ENCODE measurements at regions not wholly inside any gene's neighbourhood (a gene's known extent, or its start where the extent isn't known, plus 50 kb on each side); places are given as distances from the start of the nearest gene placed in this dataset.
A peak's percentile ranks its signal among the peaks of the same experiment; 100 is the strongest.

DNA sequence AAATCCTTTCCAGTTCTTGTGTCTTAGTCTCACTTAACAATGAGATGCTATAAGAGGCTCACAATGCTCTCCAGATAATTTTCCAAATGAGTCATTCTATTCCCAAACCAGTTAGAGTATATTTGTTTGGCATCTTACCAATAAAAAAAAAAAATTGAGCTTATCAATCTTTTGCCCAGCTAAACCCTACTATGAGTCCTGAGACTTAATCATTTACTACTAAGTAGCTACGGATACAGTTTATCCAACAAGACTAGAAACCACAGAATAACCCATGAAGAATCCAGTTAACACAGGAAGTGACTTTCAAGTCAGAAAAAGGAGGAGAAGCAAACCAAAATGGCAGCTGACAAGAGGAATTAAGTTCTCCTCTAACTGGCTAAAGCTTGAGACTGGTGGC is 330.3 kb upstream of the XYLT1 start:
- Mint-ChIP-seq H3K27me3 (ENCODE audit: low read depth) (peaks cover 19% of the 10 kb centered on the region), H3K4me1 (no peaks in the 10 kb centered on the region), H3K36me3 (ENCODE audit: low read depth) (no peaks in the 10 kb centered on the region), H3K9me3 (no peaks in the 10 kb centered on the region), H3K4me3 (no peak overlapping the region), H3K27ac (ENCODE audit: unreplicated experiment) (no peak overlapping the region)
- TF ChIP-seq, protein P1, sequence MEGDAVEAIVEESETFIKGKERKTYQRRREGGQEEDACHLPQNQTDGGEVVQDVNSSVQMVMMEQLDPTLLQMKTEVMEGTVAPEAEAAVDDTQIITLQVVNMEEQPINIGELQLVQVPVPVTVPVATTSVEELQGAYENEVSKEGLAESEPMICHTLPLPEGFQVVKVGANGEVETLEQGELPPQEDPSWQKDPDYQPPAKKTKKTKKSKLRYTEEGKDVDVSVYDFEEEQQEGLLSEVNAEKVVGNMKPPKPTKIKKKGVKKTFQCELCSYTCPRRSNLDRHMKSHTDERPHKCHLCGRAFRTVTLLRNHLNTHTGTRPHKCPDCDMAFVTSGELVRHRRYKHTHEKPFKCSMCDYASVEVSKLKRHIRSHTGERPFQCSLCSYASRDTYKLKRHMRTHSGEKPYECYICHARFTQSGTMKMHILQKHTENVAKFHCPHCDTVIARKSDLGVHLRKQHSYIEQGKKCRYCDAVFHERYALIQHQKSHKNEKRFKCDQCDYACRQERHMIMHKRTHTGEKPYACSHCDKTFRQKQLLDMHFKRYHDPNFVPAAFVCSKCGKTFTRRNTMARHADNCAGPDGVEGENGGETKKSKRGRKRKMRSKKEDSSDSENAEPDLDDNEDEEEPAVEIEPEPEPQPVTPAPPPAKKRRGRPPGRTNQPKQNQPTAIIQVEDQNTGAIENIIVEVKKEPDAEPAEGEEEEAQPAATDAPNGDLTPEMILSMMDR (conservative IDR thresholded peaks at IDR 0.05), result no peak
- DNase-seq (ENCODE audit: low read depth, low spot score), result no peak

DNA sequence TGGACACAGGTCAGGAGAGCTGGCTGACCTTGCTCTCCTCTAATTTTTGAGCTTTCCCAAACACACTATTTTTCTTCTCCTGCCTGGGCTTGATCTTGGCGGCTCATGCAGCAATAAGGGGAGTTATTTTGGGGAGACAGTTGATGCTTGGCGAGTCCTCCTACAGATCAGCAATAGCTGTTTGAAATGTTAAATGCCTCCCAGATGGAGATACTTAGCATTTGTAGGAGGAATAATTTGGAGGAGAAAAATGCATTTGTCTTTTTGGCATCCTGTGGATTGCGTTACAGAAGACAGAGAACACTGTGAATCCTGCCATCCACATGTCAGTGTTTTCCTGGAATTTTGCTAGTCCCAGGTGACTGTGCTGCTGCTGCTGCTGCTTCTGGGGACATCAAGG is 328.0 kb upstream of the XYLT1 start:
- DNase-seq (ENCODE audit: low read depth, low spot score), result no peak
- peaks cover 14% of the 10 kb centered on the region for H3K27me3 Mint-ChIP-seq (ENCODE audit: low read depth)
- H3K4me1 Mint-ChIP-seq, result no peaks in the 10 kb centered on the region
- no peak overlapping the region for H3K4me3 Mint-ChIP-seq
- H3K27ac Mint-ChIP-seq (ENCODE audit: unreplicated experiment), result no peak overlapping the region
- no peaks in the 10 kb centered on the region for H3K36me3 Mint-ChIP-seq (ENCODE audit: low read depth)
- TF ChIP-seq, protein P1 (conservative IDR thresholded peaks at IDR 0.05), result no peak
- no peaks in the 10 kb centered on the region for H3K9me3 Mint-ChIP-seq

DNA sequence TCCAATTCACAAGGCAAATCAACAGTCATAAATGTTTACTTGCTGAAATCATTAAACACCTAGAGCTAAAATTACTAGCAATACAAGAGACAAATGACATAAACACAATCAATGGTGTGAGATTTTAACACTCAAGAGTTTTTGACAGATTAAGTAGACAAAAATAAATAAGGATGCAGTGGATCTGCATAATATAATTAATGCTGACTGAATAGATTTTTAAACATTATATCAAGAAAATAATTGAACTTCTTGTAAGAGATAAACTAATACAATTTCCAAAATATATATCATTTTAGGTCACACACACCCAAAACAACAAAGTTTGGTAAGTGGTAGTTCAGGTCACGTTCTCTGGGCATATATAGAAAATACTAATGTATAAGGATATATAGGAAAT is 322.6 kb upstream of the XYLT1 start:
- no peak overlapping the region for H3K4me3 Mint-ChIP-seq
- no peak for DNase-seq (ENCODE audit: low read depth, low spot score)
- TF ChIP-seq, protein P1 (conservative IDR thresholded peaks at IDR 0.05), result no peak
- H3K9me3 Mint-ChIP-seq, result no peaks in the 10 kb centered on the region
- H3K4me1 Mint-ChIP-seq, result no peaks in the 10 kb centered on the region
- no peaks in the 10 kb centered on the region for H3K36me3 Mint-ChIP-seq (ENCODE audit: low read depth)
- H3K27ac Mint-ChIP-seq (ENCODE audit: unreplicated experiment), result no peak overlapping the region
- peaks cover 27% of the 10 kb centered on the region for H3K27me3 Mint-ChIP-seq (ENCODE audit: low read depth)

DNA sequence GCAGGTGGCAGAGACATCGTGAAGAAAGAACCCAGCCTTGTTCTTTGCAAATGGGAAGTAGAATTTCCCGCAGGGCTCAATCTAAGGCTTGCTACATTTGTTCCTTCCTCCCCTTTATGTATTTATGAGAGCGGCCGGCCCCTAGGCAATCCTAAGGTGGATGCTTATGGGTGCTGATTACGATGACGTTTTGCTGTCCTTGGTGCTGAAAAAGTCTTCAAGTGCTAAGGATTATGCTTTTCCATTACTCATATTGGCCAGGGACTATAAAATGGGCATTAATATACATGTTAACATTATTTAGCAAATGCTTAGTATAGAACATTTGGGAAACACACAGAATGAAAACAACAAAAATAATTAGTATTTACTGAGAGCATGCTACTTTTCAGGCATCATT is 313.3 kb upstream of the XYLT1 start:
- H3K27me3 Mint-ChIP-seq (ENCODE audit: low read depth), result peaks cover 36% of the 10 kb centered on the region
- no peaks in the 10 kb centered on the region for H3K36me3 Mint-ChIP-seq (ENCODE audit: low read depth)
- no peaks in the 10 kb centered on the region for H3K4me1 Mint-ChIP-seq
- no peak overlapping the region for H3K27ac Mint-ChIP-seq (ENCODE audit: unreplicated experiment)
- H3K9me3 Mint-ChIP-seq, result no peaks in the 10 kb centered on the region
- DNase-seq (ENCODE audit: low read depth, low spot score), result peak; percentile 6
- TF ChIP-seq, protein P1 (conservative IDR thresholded peaks at IDR 0.05), result no peak
- H3K4me3 Mint-ChIP-seq, result no peak overlapping the region

DNA sequence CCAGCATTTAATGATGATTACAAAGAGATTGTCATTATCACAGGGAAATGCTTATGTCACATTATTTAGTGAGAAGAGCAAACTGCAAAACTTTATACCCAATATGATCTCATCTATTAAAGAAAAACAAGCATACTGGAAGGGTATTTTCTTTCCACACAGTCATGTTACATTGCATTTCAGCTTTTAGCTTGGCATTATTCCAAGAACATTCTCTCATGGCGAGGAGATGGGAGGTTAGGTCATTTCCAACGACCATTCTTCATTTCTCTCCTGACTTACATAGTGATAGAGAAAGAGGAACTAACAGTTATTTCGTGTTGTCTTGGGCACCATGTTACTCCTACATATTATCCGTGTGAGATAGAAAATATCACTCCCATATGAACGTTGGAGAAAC is 309.4 kb upstream of the XYLT1 start:
- Mint-ChIP-seq H3K27ac (ENCODE audit: unreplicated experiment) (no peak overlapping the region), H3K27me3 (ENCODE audit: low read depth) (peaks cover 40% of the 10 kb centered on the region), H3K4me1 (peaks cover 8% of the 10 kb centered on the region), H3K4me3 (no peak overlapping the region), H3K36me3 (ENCODE audit: low read depth) (no peaks in the 10 kb centered on the region), H3K9me3 (peaks cover 3% of the 10 kb centered on the region)
- DNase-seq (ENCODE audit: low read depth, low spot score), result no peak
- TF ChIP-seq, protein P1 (conservative IDR thresholded peaks at IDR 0.05), result no peak

DNA sequence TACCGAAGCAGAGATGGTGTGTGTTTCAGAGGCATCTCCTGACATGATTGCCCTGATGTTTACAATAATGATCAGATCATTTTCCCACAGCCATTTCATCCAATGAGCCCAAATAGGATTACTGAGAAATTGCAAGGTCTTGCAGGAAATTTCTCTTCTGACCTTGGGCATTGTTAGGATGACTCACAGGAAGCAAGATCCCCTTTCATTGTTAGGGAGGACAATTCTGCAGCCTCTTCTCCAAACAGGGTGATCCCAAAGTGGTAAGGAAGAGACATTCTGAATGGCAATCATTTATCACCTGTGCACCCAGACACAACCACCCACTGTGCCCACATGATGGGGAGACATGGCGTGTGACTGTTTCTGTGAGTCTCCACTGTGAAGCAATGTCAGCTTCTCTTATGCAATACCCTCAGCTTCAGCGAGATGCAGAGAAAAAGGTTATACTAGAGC is 306.7 kb upstream of the XYLT1 start:
- peaks cover 3% of the 10 kb centered on the region for H3K9me3 Mint-ChIP-seq
- no peak for DNase-seq (ENCODE audit: low read depth, low spot score)
- H3K4me3 Mint-ChIP-seq, result no peak overlapping the region
- H3K27me3 Mint-ChIP-seq (ENCODE audit: low read depth), result peaks cover 34% of the 10 kb centered on the region
- H3K36me3 Mint-ChIP-seq (ENCODE audit: low read depth), result no peaks in the 10 kb centered on the region
- peaks cover 8% of the 10 kb centered on the region for H3K4me1 Mint-ChIP-seq
- peak overlapping the region; percentile 12 for H3K27ac Mint-ChIP-seq (ENCODE audit: unreplicated experiment)
- TF ChIP-seq, protein P1 (conservative IDR thresholded peaks at IDR 0.05), result no peak
